ENCODE measurements at regions not wholly inside any gene's neighbourhood (a gene's known extent, or its start where the extent isn't known, plus 50 kb on each side); places are given as distances from the start of the nearest gene placed in this dataset.

- no peak for TF ChIP-seq CTCF (conservative IDR thresholded peaks at IDR 0.05)
- TF ChIP-seq ZFX (IDR thresholded peaks at IDR 0.05), result no peak
- H3K27ac ChIP-seq, result no peak overlapping the region
Observed at GRCh38 chrX:97666890-97667289, 783.2 kb downstream of the RPA4 start.

GRCh38 chrX:97668126-97668525, 784.4 kb downstream of the RPA4 start:
- TF ChIP-seq ZFX (IDR thresholded peaks at IDR 0.05) (no peak), CTCF (conservative IDR thresholded peaks at IDR 0.05) (no peak)
- no peak overlapping the region for H3K27ac ChIP-seq

GRCh38 chrX:97672138-97672537, 788.4 kb downstream of the RPA4 start:
- no peak overlapping the region for H3K27ac ChIP-seq
- TF ChIP-seq ZFX (IDR thresholded peaks at IDR 0.05) (no peak), CTCF (conservative IDR thresholded peaks at IDR 0.05) (no peak)

DNA sequence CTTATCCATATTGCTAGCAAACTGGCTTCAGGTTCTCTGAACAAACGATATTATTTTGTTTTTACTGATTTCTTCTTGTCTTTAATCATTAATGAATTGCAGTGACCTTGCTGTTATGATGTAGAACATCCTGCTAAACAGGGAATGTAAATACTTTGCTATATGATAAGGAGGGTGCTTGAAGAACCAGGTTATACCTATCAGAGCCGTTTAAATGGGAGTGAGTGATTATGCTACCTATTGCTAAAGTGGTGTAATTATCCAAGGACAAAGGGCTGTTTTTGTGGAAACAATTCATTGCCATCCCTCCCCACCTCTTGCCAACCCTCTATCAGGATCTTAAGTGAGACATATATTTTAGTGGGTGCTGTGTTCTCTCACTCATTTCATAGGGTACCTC, 788.9 kb downstream of the RPA4 start:
- TF ChIP-seq ZFX (IDR thresholded peaks at IDR 0.05) (no peak), CTCF (conservative IDR thresholded peaks at IDR 0.05) (no peak)
- no peak overlapping the region for H3K27ac ChIP-seq

GRCh38 chrX:97673135-97673534, 789.4 kb downstream of the RPA4 start:
- no peak for TF ChIP-seq CTCF (conservative IDR thresholded peaks at IDR 0.05)
- no peak for TF ChIP-seq ZFX (IDR thresholded peaks at IDR 0.05)
- H3K27ac ChIP-seq, result no peak overlapping the region

- no peak overlapping the region for H3K27ac ChIP-seq
- TF ChIP-seq ZFX (IDR thresholded peaks at IDR 0.05) (no peak), CTCF (conservative IDR thresholded peaks at IDR 0.05) (no peak)
Observed at GRCh38 chrX:97682991-97683840, 799.5 kb downstream of the RPA4 start.

- TF ChIP-seq ZFX (IDR thresholded peaks at IDR 0.05) (no peak), CTCF (conservative IDR thresholded peaks at IDR 0.05) (peak; percentile 75)
- H3K27ac ChIP-seq, result no peak overlapping the region
Observed at GRCh38 chrX:97685753-97686152, 802.0 kb downstream of the RPA4 start.
